Liver (tissue), 8 donors: ENCODE measurements at regions not wholly inside any gene's neighbourhood (a gene's known extent, or its start where the extent isn't known, plus 50 kb on each side); places are given as distances from the start of the nearest gene placed in this dataset.

Source experiments
- DNase-seq: peaks from one replicate; pipeline ENCODE4 v3.0.0-alpha.2; 2017; ENCODE audit warnings: low spot score
- H3K27ac ChIP-seq, 2 donors: one replicate each; pipeline ENCODE4 v1.7.0; 2013; ENCODE audit warnings: inconsistent platforms in 2 of 2, low read length in 2 of 2, control low read depth in 1 of 2, low read depth in 1 of 2, mild to moderate bottlenecking in 1 of 2
- H3K27me3 ChIP-seq, 4 donors: one replicate each; pipeline versions ENCODE4 v1.6.1 to v1.7.0; 2013; ENCODE audit warnings: low read length in 3 of 4, inconsistent platforms in 1 of 4, mild to moderate bottlenecking in 1 of 4, moderate library complexity in 1 of 4; ENCODE audit not compliant: control insufficient read depth in 4 of 4, insufficient read depth in 4 of 4
- H3K36me3 ChIP-seq, 4 donors: one replicate each; pipeline versions ENCODE4 v1.6.1 to v1.7.0; 2013; ENCODE audit warnings: low read length in 3 of 4, mild to moderate bottlenecking in 3 of 4, low read depth in 1 of 4, moderate library complexity in 1 of 4; ENCODE audit not compliant: control insufficient read depth in 4 of 4, insufficient read depth in 3 of 4
- H3K4me1 ChIP-seq, 4 donors: one replicate each; pipeline versions ENCODE4 v1.6.1 to v1.7.0; 2013; ENCODE audit warnings: low read length in 3 of 4, mild to moderate bottlenecking in 3 of 4, moderate library complexity in 1 of 4; ENCODE audit not compliant: control insufficient read depth in 4 of 4, insufficient read depth in 4 of 4
- H3K4me3 ChIP-seq, 3 donors: one replicate each; pipeline versions ENCODE4 v1.6.1 to v1.7.0; 2013; ENCODE audit warnings: low read length in 3 of 3, control low read depth in 1 of 3, low read depth in 1 of 3, mild to moderate bottlenecking in 1 of 3
- H3K9ac ChIP-seq, 2 donors: one replicate each; pipeline ENCODE4 v1.7.0; 2013; ENCODE audit warnings: low read length in 2 of 2, mild to moderate bottlenecking in 2 of 2, moderate library complexity in 2 of 2, control low read depth in 1 of 2, low read depth in 1 of 2
- H3K9me3 ChIP-seq, 4 donors: one replicate each; pipeline versions ENCODE4 v1.6.1 to v1.7.0; 2013; ENCODE audit warnings: low read length in 3 of 4; ENCODE audit not compliant: control insufficient read depth in 4 of 4
- ATF3 ChIP-seq: IDR thresholded peaks from 2 replicates; pipeline ENCODE4 v1.6.1; 2016; ENCODE audit warnings: antibody characterized with exemption
- CTCF ChIP-seq: fragments of 150-350 bp; IDR thresholded peaks from 2 replicates; pipeline ENCODE4 v1.5.1; 2017; ENCODE audit warnings: improper control_type of control experiment, low read depth, low read length; ENCODE audit not compliant: missing input control
- FOXA1 ChIP-seq: IDR thresholded peaks from 2 replicates; pipeline ENCODE4 v1.6.1; 2016; ENCODE audit warnings: antibody characterized with exemption
- FOXA2 ChIP-seq: IDR thresholded peaks from 2 replicates; pipeline ENCODE4 v1.6.1; 2016; ENCODE audit warnings: antibody characterized with exemption
- GABPA ChIP-seq, 2 donors: IDR thresholded peaks in 1 of 2; conservative IDR thresholded peaks in 1 of 2; 2 replicates each; pipeline ENCODE4 v1.6.1; 2016; ENCODE audit warnings: antibody characterized with exemption in 2 of 2, mild to moderate bottlenecking in 1 of 2, moderate library complexity in 1 of 2
- HNF4A ChIP-seq, 2 donors: conservative IDR thresholded peaks; 2 replicates each; pipeline ENCODE4 v1.6.1; 2016; ENCODE audit warnings: antibody characterized with exemption in 2 of 2, mild to moderate bottlenecking in 2 of 2
- HNF4G ChIP-seq: IDR thresholded peaks from 2 replicates; pipeline ENCODE4 v1.6.1; 2016; ENCODE audit warnings: antibody characterized with exemption
- JUND ChIP-seq, 2 donors: IDR thresholded peaks; 2 replicates each; pipeline ENCODE4 v1.6.1; 2016; ENCODE audit warnings: antibody characterized with exemption in 2 of 2
- NR2F2 ChIP-seq: IDR thresholded peaks from 2 replicates; pipeline ENCODE4 v1.6.1; 2016; ENCODE audit warnings: antibody characterized with exemption
- RAD21 ChIP-seq, 2 donors: IDR thresholded peaks; 2 replicates each; pipeline ENCODE4 v1.6.1; 2016; ENCODE audit warnings: antibody characterized with exemption in 2 of 2, mild to moderate bottlenecking in 2 of 2
- REST ChIP-seq: IDR thresholded peaks from 2 replicates; pipeline ENCODE4 v1.6.1; 2016; ENCODE audit warnings: antibody characterized with exemption, mild to moderate bottlenecking
- RXRA ChIP-seq, 2 donors: IDR thresholded peaks; 2 replicates each; pipeline ENCODE4 v1.6.1; 2017 to 2018; ENCODE audit warnings: antibody characterized with exemption in 2 of 2, mild to moderate bottlenecking in 1 of 2
- SP1 ChIP-seq: IDR thresholded peaks from 2 replicates; pipeline ENCODE4 v1.6.1; 2018; ENCODE audit warnings: antibody characterized with exemption, mild to moderate bottlenecking
- TAF1 ChIP-seq: conservative IDR thresholded peaks from 2 replicates; pipeline ENCODE4 v1.6.1; 2016; ENCODE audit warnings: antibody characterized with exemption, mild to moderate bottlenecking
- YY1 ChIP-seq: IDR thresholded peaks from 2 replicates; pipeline ENCODE4 v1.6.1; 2016; ENCODE audit warnings: antibody characterized with exemption, mild to moderate bottlenecking
- ZBTB33 ChIP-seq: IDR thresholded peaks from 2 replicates; pipeline ENCODE4 v1.6.1; 2016; ENCODE audit warnings: antibody characterized with exemption
- WGBS: extraction: QIAGEN DNeasy Blood & Tissue Kit; methylation state at CpG from one replicate; pipeline ENCODE4 v1.1.7; 2013; 5-methylcytosine and 5-hydroxymethylcytosine counted together
- donor health status: healthy.
- donor health status: healthy.
- donor health status: healthy.
- donor health status: healthy.
- donor health status: healthy.

- TF ChIP-seq GABPA (IDR thresholded peaks at IDR 0.05 in 1 of 2, conservative IDR thresholded peaks at IDR 0.05 in 1 of 2) (no peak), RXRA (IDR thresholded peaks at IDR 0.05) (no peak), FOXA1 (no peak)
- no peak for DNase-seq
- Histone ChIP-seq H3K4me3 (no peak overlapping the region), H3K36me3 (no peaks in the 10 kb centered on the region), H3K9me3 (no peaks in the 10 kb centered on the region), H3K4me1 (no peaks in the 10 kb centered on the region), H3K27ac (no peak overlapping the region), H3K27me3 (no peaks in the 10 kb centered on the region), H3K9ac (no peak overlapping the region)
- 56% methylated on average over 2 of the region's 2 CpGs for WGBS
These were observed 403.2 kb downstream of the RAD51AP2 start for GRCh38 chr2:17115042-17115441.

GRCh38 chr2:17107871-17108270 lies 410.4 kb downstream of the RAD51AP2 start:
- H3K4me1 ChIP-seq, result no peaks in the 10 kb centered on the region
- no peak overlapping the region for H3K9ac ChIP-seq
- no peak for DNase-seq
- TF ChIP-seq TAF1, result no peak
- no peak for TF ChIP-seq YY1
- no peak for TF ChIP-seq FOXA2
- TF ChIP-seq JUND (IDR thresholded peaks at IDR 0.05), result no peak
- TF ChIP-seq RAD21 (IDR thresholded peaks at IDR 0.05), result no peak
- no peak for TF ChIP-seq RXRA (IDR thresholded peaks at IDR 0.05)
- TF ChIP-seq CTCF, result no peak
- no peak for TF ChIP-seq HNF4A (conservative IDR thresholded peaks at IDR 0.05)
- no peak for TF ChIP-seq NR2F2
- TF ChIP-seq GABPA (IDR thresholded peaks at IDR 0.05 in 1 of 2, conservative IDR thresholded peaks at IDR 0.05 in 1 of 2), result no peak
- no peak for TF ChIP-seq ATF3
- no peaks in the 10 kb centered on the region for H3K9me3 ChIP-seq
- H3K27ac ChIP-seq, result no peak overlapping the region
- H3K36me3 ChIP-seq, result no peaks in the 10 kb centered on the region
- 64% methylated on average over 2 of the region's 2 CpGs for WGBS
- no peak overlapping the region for H3K4me3 ChIP-seq
- no peaks in the 10 kb centered on the region for H3K27me3 ChIP-seq

GRCh38 chr2:17107151-17107550 lies 411.1 kb downstream of the RAD51AP2 start:
- H3K9me3 ChIP-seq, result no peaks in the 10 kb centered on the region
- H3K9ac ChIP-seq, result no peak overlapping the region
- H3K4me3 ChIP-seq, result no peak overlapping the region
- WGBS, result 60% methylated on average over 2 of the region's 2 CpGs
- no peak overlapping the region for H3K27ac ChIP-seq
- no peaks in the 10 kb centered on the region for H3K36me3 ChIP-seq
- DNase-seq, result no peak
- H3K4me1 ChIP-seq, result no peaks in the 10 kb centered on the region
- H3K27me3 ChIP-seq, result no peaks in the 10 kb centered on the region
- TF ChIP-seq FOXA1 (no peak), ZBTB33 (no peak), TAF1 (no peak), HNF4A (conservative IDR thresholded peaks at IDR 0.05) (no peak), YY1 (no peak), HNF4G (no peak), REST (no peak), ATF3 (no peak), GABPA (IDR thresholded peaks at IDR 0.05 in 1 of 2, conservative IDR thresholded peaks at IDR 0.05 in 1 of 2) (no peak), CTCF (no peak), SP1 (no peak)
